Caco-2 (cell line): ENCODE measurements at regions not wholly inside any gene's neighbourhood (a gene's known extent, or its start where the extent isn't known, plus 50 kb on each side); places are given as distances from the start of the nearest gene placed in this dataset.

ENCODE experiments used
- BruUV-seq: library from RNA; stranded (reverse); fragments of 400-500 nt; replicated peaks from 2 replicates; lab custom pipeline; 2021; lab: Mats Ljungman, UMichigan
- CTCF ChIA-PET: fragments of 300-600 bp; sonication (Branson Sonifier 250); formaldehyde crosslinking; loops from one replicate; lab custom pipeline; 2022; ENCODE audit warnings: antibody characterized with exemption; lab: Charles Lee
- POLR2A ChIA-PET: fragments of 300-600 bp; sonication (Branson Sonifier 250); formaldehyde crosslinking; loops from one replicate; lab custom pipeline; 2022; ENCODE audit warnings: antibody characterized with exemption; lab: Charles Lee
- DNase-seq, 2 experiments: peaks; one replicate each; pipeline versions ENCODE4 v3.0.0 to v3.0.0-alpha.2; 2020 to 2022
- H3K27me3 ChIP-seq: replicated peaks from 2 replicates; pipeline ENCODE4 v1.6.0; 2011; ENCODE audit warnings: low read length; ENCODE audit not compliant: control insufficient read depth, insufficient read depth
- H3K36me3 ChIP-seq: 2 replicates; pipeline ENCODE4 v1.5.1; 2011; ENCODE audit warnings: low read length; ENCODE audit not compliant: control insufficient read depth, insufficient read depth
- H3K4me1 ChIP-seq: fragments of 250-450 bp; sonication (Bioruptor Pico); 2 replicates; pipeline ENCODE4 v1.5.1; 2020; ENCODE audit warnings: mild to moderate bottlenecking
- H3K4me3 ChIP-seq: 2 replicates; pipeline ENCODE4 v1.5.1; 2011; ENCODE audit warnings: low read depth, mild to moderate bottlenecking, control low read depth, low read length
- H3K9me3 ChIP-seq: fragments of 250-450 bp; sonication (Bioruptor Pico); 2 replicates; pipeline ENCODE4 v1.5.1; 2020; ENCODE audit warnings: mild to moderate bottlenecking, moderate library complexity
- H3K27ac Mint-ChIP-seq: one replicate; pipeline ENCODE4 v1.8.0; 2022; ENCODE audit warnings: mixed read lengths; ENCODE audit not compliant: unreplicated experiment
- H3K27me3 Mint-ChIP-seq: one replicate; pipeline ENCODE4 v1.8.0; 2022; ENCODE audit warnings: mixed read lengths; ENCODE audit not compliant: insufficient read depth, unreplicated experiment
- H3K36me3 Mint-ChIP-seq: one replicate; pipeline ENCODE4 v1.8.0; 2022; ENCODE audit warnings: mild to moderate bottlenecking, mixed read lengths; ENCODE audit not compliant: insufficient read depth, unreplicated experiment
- H3K4me1 Mint-ChIP-seq: one replicate; pipeline ENCODE4 v1.8.0; 2022; ENCODE audit warnings: low read depth, mixed read lengths; ENCODE audit not compliant: unreplicated experiment
- H3K4me3 Mint-ChIP-seq: one replicate; pipeline ENCODE4 v1.8.0; 2022; ENCODE audit warnings: mild to moderate bottlenecking, moderate library complexity, mixed read lengths; ENCODE audit not compliant: unreplicated experiment
- H3K9me3 Mint-ChIP-seq: one replicate; pipeline ENCODE4 v1.8.0; 2022; ENCODE audit warnings: mixed read lengths; ENCODE audit not compliant: unreplicated experiment
- CTCF ChIP-seq, 2 experiments: fragments of 200-600 bp in 1 of 2; IDR thresholded peaks; 1 replicate in 1 of 2; 2 replicates in 1 of 2; pipeline versions ENCODE4 v1.5.1 to v1.8.0; 2011 to 2022; ENCODE audit warnings: antibody characterized with exemption in 1 of 2, control low read depth in 1 of 2, inconsistent platforms in 1 of 2, low read depth in 1 of 2, low read length in 1 of 2, mild to moderate bottlenecking in 1 of 2, moderate library complexity in 1 of 2; ENCODE audit not compliant: insufficient read depth in 1 of 2, severe bottlenecking in 1 of 2, unreplicated experiment in 1 of 2
- intact Hi-C: fragments of 100-400 bp; cut with micrococcal nuclease; formaldehyde crosslinking; loops from one replicate; pipeline ENCODE4 v1.10.0; 2022; ENCODE audit not compliant: unreplicated experiment

GRCh38 chrX:35016051-35016450 lies 73.5 kb downstream of the FAM47B start:
- Mint-ChIP-seq H3K9me3 (peaks cover 3% of the 10 kb centered on the region), H3K36me3 (no peaks in the 10 kb centered on the region), H3K4me1 (no peaks in the 10 kb centered on the region), H3K4me3 (no peak overlapping the region), H3K27ac (no peak overlapping the region), H3K27me3 (no peaks in the 10 kb centered on the region)
- intact Hi-C loops, result no loop called here
- BruUV-seq, result no TSS peak
- no peak for TF ChIP-seq CTCF (IDR thresholded peaks at IDR 0.05; ENCODE audit: insufficient read depth in 1 of 2, low read depth in 1 of 2, low read length in 1 of 2, severe bottlenecking in 1 of 2, unreplicated experiment in 1 of 2)
- POLR2A ChIA-PET, result no interaction called here
- DNase-seq, result no peak
- no peaks in the 10 kb centered on the region for H3K27me3 ChIP-seq
- CTCF ChIA-PET, result no interaction called here
- 0 out of 2 replicates have a peak, but pooled peaks cover 9% of the 10 kb centered on the region for H3K4me1 ChIP-seq
- no peaks in the 10 kb centered on the region for H3K9me3 ChIP-seq
- H3K4me3 ChIP-seq, result no peak overlapping the region
- H3K36me3 ChIP-seq, result no peaks in the 10 kb centered on the region

- H3K36me3 Mint-ChIP-seq, result no peaks in the 10 kb centered on the region
- H3K9me3 Mint-ChIP-seq, result no peaks in the 10 kb centered on the region
- ChIA-PET POLR2A (no interaction called here), CTCF (no interaction called here)
- Histone ChIP-seq H3K27me3 (no peaks in the 10 kb centered on the region), H3K9me3 (no peaks in the 10 kb centered on the region), H3K36me3 (no peaks in the 10 kb centered on the region), H3K4me1 (0 out of 2 replicates have a peak, but pooled peaks cover 9% of the 10 kb centered on the region), H3K4me3 (no peak overlapping the region)
- H3K4me1 Mint-ChIP-seq, result no peaks in the 10 kb centered on the region
- no peak for TF ChIP-seq CTCF (IDR thresholded peaks at IDR 0.05; ENCODE audit: insufficient read depth in 1 of 2, low read depth in 1 of 2, low read length in 1 of 2, severe bottlenecking in 1 of 2, unreplicated experiment in 1 of 2)
- no peak overlapping the region for H3K4me3 Mint-ChIP-seq
- H3K27ac Mint-ChIP-seq, result no peak overlapping the region
- BruUV-seq, result no TSS peak
- H3K27me3 Mint-ChIP-seq, result no peaks in the 10 kb centered on the region
- no peak for DNase-seq
- intact Hi-C loops, result no loop called here
Measured at GRCh38 chrX:35017284-35017683, 74.7 kb downstream of the FAM47B start.

GRCh38 chrX:35023683-35024082 lies 81.1 kb downstream of the FAM47B start:
- no TSS peak for BruUV-seq
- DNase-seq, result no peak
- Histone ChIP-seq H3K36me3 (no peaks in the 10 kb centered on the region), H3K9me3 (no peaks in the 10 kb centered on the region), H3K4me3 (no peak overlapping the region), H3K27me3 (no peaks in the 10 kb centered on the region), H3K4me1 (no peaks in the 10 kb centered on the region)
- Mint-ChIP-seq H3K27me3 (no peaks in the 10 kb centered on the region), H3K27ac (no peak overlapping the region), H3K4me1 (no peaks in the 10 kb centered on the region), H3K4me3 (no peak overlapping the region), H3K36me3 (no peaks in the 10 kb centered on the region), H3K9me3 (no peaks in the 10 kb centered on the region)
- intact Hi-C loops, result no loop called here
- no peak for TF ChIP-seq CTCF (IDR thresholded peaks at IDR 0.05; ENCODE audit: insufficient read depth in 1 of 2, low read depth in 1 of 2, low read length in 1 of 2, severe bottlenecking in 1 of 2, unreplicated experiment in 1 of 2)
- ChIA-PET POLR2A (no interaction called here), CTCF (no interaction called here)
